Progenitor cell of endocrine pancreas (in vitro differentiated cells): ENCODE measurements at regions not wholly inside any gene's neighbourhood (a gene's known extent, or its start where the extent isn't known, plus 50 kb on each side); places are given as distances from the start of the nearest gene placed in this dataset.

Source experiments
- DNase-seq: peaks from one replicate; pipeline ENCODE4 v3.0.0; 2021; ENCODE audit warnings: low spot score; ENCODE audit not compliant: unreplicated experiment
- H3K27ac Mint-ChIP-seq: 2 replicates; pipeline ENCODE4 v1.8.0; 2021; ENCODE audit warnings: mild to moderate bottlenecking, moderate library complexity, mixed read lengths
- H3K27me3 Mint-ChIP-seq: 2 replicates; pipeline ENCODE4 v1.8.0; 2021; ENCODE audit warnings: mixed read lengths
- H3K36me3 Mint-ChIP-seq: 2 replicates; pipeline ENCODE4 v1.8.0; 2022; ENCODE audit warnings: mixed read lengths; ENCODE audit not compliant: insufficient read depth
- H3K4me1 Mint-ChIP-seq: 2 replicates; pipeline ENCODE4 v1.8.0; 2021; ENCODE audit warnings: low read depth, mixed read lengths
- H3K4me3 Mint-ChIP-seq: 2 replicates; pipeline ENCODE4 v1.8.0; 2021; ENCODE audit warnings: low read depth, mild to moderate bottlenecking, moderate library complexity, mixed read lengths
- H3K9me3 Mint-ChIP-seq: 2 replicates; pipeline ENCODE4 v1.8.0; 2021; ENCODE audit warnings: low read depth, mixed read lengths
- TF ChIP-seq, protein P1 (sequence below): fragments of 200-600 bp; sonication (generic); IDR thresholded peaks from one replicate; pipeline ENCODE4 v1.5.0; 2021; ENCODE audit warnings: antibody characterized with exemption, mild to moderate bottlenecking; ENCODE audit not compliant: unreplicated experiment

DNA sequence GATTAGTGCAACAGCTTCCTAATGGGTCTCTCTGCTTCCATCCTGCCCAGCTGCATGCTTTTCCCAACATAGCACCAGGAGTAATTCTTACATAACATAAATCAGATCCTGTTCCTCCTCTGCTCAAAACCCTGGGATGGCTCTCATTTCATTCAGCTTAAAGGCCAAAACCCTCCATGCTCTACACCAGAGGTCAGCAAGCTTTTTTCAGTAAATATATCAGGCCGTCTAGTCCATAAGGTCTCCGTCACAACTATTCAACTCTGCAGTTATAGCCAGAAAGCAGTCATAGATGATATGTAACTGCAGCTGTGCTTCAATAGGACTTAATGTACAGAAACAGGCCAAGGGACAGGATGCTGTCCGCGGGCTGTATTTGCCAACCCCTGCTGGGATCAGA lies 202.8 kb upstream of the UBE2E2 start:
- no peak overlapping the region for H3K27ac Mint-ChIP-seq

DNA sequence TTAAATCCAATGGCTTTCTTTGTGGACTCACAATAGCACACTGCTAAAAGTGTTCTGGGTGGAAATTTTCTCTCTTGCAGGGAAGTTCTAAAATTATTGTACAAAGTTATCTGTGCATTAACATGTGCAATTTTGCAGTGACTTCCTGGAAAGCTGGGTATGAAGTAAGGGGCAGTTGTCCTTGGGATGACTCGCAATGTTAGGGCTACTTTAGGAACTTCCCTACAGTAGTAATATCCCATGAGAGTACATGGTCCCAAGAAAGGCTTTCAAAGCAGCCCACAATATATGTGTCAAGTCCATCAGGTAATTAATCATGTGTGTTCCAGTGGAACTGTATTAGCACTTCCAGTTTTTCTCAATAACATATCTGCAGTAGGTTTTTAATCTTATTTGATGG lies 201.0 kb upstream of the UBE2E2 start:
- H3K4me3 Mint-ChIP-seq = no peak overlapping the region
- H3K4me1 Mint-ChIP-seq = no peaks in the 10 kb centered on the region
- H3K36me3 Mint-ChIP-seq = no peaks in the 10 kb centered on the region
- TF ChIP-seq, protein P1, sequence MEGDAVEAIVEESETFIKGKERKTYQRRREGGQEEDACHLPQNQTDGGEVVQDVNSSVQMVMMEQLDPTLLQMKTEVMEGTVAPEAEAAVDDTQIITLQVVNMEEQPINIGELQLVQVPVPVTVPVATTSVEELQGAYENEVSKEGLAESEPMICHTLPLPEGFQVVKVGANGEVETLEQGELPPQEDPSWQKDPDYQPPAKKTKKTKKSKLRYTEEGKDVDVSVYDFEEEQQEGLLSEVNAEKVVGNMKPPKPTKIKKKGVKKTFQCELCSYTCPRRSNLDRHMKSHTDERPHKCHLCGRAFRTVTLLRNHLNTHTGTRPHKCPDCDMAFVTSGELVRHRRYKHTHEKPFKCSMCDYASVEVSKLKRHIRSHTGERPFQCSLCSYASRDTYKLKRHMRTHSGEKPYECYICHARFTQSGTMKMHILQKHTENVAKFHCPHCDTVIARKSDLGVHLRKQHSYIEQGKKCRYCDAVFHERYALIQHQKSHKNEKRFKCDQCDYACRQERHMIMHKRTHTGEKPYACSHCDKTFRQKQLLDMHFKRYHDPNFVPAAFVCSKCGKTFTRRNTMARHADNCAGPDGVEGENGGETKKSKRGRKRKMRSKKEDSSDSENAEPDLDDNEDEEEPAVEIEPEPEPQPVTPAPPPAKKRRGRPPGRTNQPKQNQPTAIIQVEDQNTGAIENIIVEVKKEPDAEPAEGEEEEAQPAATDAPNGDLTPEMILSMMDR = no peak
- peaks cover 11% of the 10 kb centered on the region for H3K27me3 Mint-ChIP-seq
- no peak for DNase-seq
- no peaks in the 10 kb centered on the region for H3K9me3 Mint-ChIP-seq
- no peak overlapping the region for H3K27ac Mint-ChIP-seq

More for the DNA sequence above, 202.8 kb upstream of the UBE2E2 start:
- no peak for DNase-seq
- TF ChIP-seq, protein P1 = no peak
- Mint-ChIP-seq H3K36me3 (no peaks in the 10 kb centered on the region), H3K4me3 (no peak overlapping the region), H3K27me3 (peaks cover 14% of the 10 kb centered on the region), H3K9me3 (no peaks in the 10 kb centered on the region), H3K4me1 (no peaks in the 10 kb centered on the region)

DNA sequence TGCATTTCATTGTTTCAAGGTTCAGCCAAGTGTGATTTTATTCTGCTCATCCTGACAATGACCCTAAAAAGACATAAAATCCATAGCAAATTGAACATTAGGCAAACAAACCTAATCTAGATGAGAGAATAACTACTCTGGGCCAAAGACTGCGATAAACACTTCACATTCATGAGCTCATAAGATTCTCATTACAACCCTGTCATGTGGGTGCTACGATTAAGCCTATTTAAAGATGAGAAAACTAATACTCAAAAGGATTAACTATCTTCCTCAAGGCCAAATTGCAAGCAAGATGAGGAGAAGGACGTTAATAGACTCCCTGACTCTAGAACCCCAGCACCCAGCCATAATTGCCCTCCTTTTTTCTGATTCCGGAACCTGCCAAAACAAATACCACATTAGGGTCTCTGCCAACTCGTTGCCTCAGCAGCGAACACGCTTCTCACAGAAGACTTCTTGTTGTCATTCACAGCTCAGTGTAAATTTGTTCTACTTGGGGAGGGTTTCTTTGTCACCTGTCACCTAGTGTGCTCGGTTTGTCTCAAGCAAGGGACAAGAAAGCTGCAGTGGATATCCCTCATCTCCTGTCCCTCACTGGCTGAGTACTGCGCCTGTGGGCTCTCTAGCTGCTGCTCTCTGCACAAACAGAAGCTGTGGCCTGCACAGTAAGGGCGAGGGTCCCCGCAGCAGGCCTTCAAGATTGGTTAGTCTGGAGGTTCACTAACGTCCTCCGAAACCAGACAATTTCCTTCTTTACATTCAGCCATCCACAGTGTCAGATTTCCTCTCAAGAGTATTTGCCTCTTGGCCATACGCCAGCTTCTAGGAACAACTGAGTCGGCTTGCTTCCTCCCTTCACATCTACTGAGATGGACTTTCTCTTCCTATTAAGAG lies 200.0 kb upstream of the UBE2E2 start:
- Mint-ChIP-seq H3K4me3 (no peak overlapping the region), H3K4me1 (no peaks in the 10 kb centered on the region), H3K27ac (peak overlapping the region; percentile 18), H3K27me3 (peaks cover 6% of the 10 kb centered on the region), H3K9me3 (no peaks in the 10 kb centered on the region), H3K36me3 (no peaks in the 10 kb centered on the region)
- TF ChIP-seq, protein P1 = no peak
- no peak for DNase-seq

GRCh38 chr3:23003733-23004046 lies 199.4 kb upstream of the UBE2E2 start:
- Mint-ChIP-seq H3K4me3 (no peak overlapping the region), H3K36me3 (no peaks in the 10 kb centered on the region), H3K27me3 (peaks cover 4% of the 10 kb centered on the region), H3K4me1 (no peaks in the 10 kb centered on the region), H3K9me3 (no peaks in the 10 kb centered on the region), H3K27ac (peak overlapping the region; percentile 18)
- no peak for DNase-seq
- TF ChIP-seq, protein P1 = no peak

DNA sequence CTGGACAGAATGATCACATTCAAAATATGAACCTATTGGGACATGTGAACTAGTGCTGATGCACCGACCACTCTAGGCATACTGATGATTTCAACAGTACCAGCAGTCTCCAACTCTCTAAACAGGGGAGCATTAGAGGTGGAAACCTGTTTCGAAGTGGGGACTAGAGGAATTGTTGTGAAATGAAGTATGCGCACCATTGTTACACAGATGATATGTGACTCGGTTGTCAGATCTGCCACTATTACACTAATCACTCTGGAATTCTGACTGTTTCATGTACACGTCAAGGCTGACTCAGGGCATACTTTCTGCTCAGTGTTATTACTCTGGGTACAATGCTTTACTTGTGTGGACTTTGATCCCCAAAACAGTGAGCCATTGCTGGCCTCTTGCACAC lies 198.2 kb upstream of the UBE2E2 start:
- Mint-ChIP-seq H3K4me3 (no peak overlapping the region), H3K27me3 (peaks cover 3% of the 10 kb centered on the region), H3K27ac (no peak overlapping the region), H3K36me3 (no peaks in the 10 kb centered on the region), H3K4me1 (no peaks in the 10 kb centered on the region), H3K9me3 (peaks cover 2% of the 10 kb centered on the region)
- DNase-seq = no peak
- TF ChIP-seq, protein P1 = no peak
